HG03565 (cell line): ENCODE measurements at regions not wholly inside any gene's neighbourhood (a gene's known extent, or its start where the extent isn't known, plus 50 kb on each side); places are given as distances from the start of the nearest gene placed in this dataset.
A peak's percentile ranks its signal among the peaks of the same experiment; 100 is the strongest.
"Not testable (repeated sequence)": the region's sequence is repeated elsewhere in the genome, so short reads cannot be mapped to it uniquely, and the experiment has no call there.

Experiments
- ATAC-seq: cut with Tn5 transposase; IDR thresholded peaks from one replicate; pipeline ENCODE4 v1.9.1; 2021; ENCODE audit warnings: mild to moderate bottlenecking, moderate library complexity; ENCODE audit not compliant: unreplicated experiment

GRCh38 chrX:104391906-104392305 is 137.2 kb upstream of the ESX1 start:
- ATAC-seq: no peak

DNA sequence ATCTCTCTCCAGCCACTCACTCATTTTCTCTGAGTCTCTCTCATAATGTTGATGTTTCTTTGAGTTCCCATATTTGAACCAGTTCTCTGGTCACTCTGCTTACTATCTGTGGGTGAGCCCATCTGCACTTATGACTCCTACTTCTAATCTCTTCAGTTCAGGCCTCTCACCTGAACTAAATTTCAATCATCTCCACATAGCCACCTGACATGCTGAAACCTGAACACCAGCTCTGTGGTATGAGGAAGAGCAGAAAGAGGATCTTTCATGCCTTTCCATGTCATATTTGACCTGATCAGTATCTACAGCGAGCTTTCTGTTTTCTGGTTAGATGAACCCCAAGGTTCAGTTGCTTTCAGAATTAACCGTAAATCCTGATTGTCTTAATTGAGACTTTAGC is 122.2 kb upstream of the ESX1 start:
- no peak for ATAC-seq

- ATAC-seq: no peak
These were observed 117.8 kb upstream of the ESX1 start for GRCh38 chrX:104372547-104372946.

DNA sequence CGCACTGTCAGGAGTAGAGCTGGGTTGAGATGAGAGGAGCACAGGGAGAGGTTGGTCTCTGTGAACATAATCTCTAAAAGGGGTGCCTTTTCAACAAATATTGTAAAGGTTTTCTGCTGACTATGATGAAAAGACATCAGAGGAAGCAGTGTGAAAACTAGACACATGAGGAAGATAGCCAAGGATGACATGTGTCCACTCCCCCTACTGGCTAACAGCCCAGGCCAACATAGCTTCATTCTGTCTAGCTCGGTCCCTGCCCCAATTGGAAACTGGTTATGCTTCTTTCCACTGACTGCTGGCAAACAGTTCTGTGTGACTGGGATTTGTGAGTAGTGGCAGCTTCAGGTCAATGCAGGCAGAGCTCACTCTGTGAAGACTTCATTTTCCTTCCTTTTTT is 115.4 kb upstream of the ESX1 start:
- no peak for ATAC-seq

- ATAC-seq: not testable (repeated sequence)
These were observed 106.0 kb upstream of the ESX1 start for GRCh38 chrX:104360774-104361173.

DNA sequence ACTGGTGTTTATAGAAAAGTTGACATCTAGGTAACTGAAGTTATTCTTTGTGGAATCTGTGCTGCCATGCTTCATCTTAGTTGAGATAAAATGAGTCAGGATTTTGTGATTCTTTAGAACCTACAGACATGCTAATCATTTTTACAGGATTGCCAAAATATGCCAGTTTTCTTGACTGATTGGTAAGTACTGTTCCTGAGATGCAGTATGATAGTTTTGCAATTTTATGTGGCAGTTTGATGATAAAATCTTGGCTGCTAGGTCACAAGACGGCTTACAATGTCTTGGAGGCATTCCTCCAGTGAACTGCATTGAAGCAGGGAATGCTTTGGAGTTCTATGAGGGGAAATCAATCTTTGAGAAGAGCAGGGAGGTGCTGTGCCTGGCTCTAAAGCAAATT is 104.4 kb upstream of the ESX1 start:
- ATAC-seq: no peak

GRCh38 chrX:104351173-104351769 is 96.5 kb upstream of the ESX1 start:
- ATAC-seq: no peak

DNA sequence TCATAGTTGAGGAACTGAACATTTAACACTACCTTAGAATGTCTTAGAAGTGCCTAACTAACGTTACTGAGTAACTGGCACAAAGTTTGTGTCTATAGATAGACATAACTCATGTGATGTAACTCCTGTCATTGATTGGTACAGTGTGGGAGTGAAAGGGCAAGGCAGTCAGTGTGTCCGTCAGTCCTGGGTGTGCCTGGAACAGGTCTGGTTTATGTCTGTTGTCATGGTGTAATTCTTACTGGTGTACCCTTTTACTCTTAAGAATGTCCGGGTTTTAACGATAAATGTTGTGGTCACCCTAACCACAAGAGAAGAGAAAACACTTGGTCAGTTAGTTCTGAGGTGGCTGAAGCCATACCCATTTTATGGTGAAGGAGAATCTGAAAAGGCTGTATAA is 93.1 kb upstream of the ESX1 start:
- ATAC-seq: no peak

- peak; percentile 85 for ATAC-seq
These were observed 88.8 kb upstream of the ESX1 start for GRCh38 chrX:104343428-104344129.

DNA sequence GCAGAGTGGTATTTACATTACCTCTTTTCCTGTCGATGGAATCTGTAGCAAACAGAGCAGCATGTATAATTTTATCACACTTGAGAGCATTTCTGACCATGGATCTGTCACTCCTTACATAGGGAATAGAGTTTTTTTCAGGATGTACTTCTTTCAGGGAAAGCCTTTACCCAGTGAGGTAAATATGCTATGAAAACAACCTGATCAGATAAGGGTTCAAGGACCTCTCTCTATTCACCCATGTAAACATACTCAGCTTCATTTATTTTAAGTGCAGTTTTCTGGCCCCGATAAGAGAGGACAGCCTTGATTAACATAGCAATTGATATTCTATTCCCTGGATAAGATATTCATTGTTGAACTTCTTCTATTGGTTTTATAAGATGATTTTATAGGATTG is 87.3 kb upstream of the ESX1 start:
- ATAC-seq: no peak

GRCh38 chrX:104335756-104336155 is 81.0 kb upstream of the ESX1 start:
- ATAC-seq: no peak

DNA sequence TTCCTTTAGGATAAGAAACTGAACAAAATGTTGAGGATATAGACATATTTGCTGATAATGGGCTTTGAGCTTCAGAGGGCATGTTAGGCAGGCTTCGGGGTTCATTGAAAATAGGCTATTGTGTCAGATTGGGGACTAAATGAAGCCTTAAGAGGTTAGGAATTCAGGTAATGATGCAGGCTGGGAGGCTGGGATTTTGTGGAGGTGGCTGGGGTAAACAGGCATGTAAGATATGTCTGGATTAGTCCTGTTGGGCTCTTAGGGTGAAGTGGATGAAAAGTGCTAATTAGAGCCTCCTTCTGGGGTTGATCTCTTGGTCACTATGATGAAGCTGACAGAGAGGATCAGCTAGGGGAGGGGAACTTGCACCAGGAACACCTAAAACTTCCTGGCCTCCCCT is 80.2 kb upstream of the ESX1 start:
- no peak for ATAC-seq

GRCh38 chrX:104330966-104331365 is 76.2 kb upstream of the ESX1 start:
- no peak for ATAC-seq

DNA sequence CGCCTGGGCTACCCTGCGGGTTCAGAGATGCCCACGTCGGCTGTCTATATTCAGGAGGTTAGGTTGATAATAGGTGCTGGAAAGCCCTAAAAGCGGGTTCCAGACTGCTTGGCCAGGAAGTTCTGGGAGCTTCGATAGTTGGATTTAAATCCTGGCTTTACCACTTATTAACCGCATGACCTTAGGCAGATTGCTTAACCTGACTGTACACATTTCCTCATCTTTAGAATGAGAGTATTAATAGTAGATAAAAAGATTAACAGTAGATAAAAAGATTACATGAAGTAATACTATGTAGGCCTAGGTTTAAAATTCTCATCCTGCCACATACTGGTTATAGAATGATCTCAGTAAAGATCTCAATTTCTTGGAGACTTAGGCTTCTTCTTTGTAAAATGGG is 75.0 kb upstream of the ESX1 start:
- no peak for ATAC-seq

- ATAC-seq: no peak
These were observed 70.5 kb upstream of the ESX1 start for GRCh38 chrX:104325213-104325585.

- ATAC-seq: no peak
These were observed 69.9 kb upstream of the ESX1 start for GRCh38 chrX:104324461-104325212.

GRCh38 chrX:104319346-104319745 is 64.6 kb upstream of the ESX1 start:
- no peak for ATAC-seq

- no peak for ATAC-seq
These were observed 63.7 kb upstream of the ESX1 start for GRCh38 chrX:104318330-104319009.

- no peak for ATAC-seq
These were observed 62.0 kb upstream of the ESX1 start for GRCh38 chrX:104316739-104317138.

- ATAC-seq: no peak
These were observed 60.8 kb upstream of the ESX1 start for GRCh38 chrX:104315555-104315954.

GRCh38 chrX:104310657-104311254 is 56.0 kb upstream of the ESX1 start:
- ATAC-seq: no peak
